IMR-90 (cell line): ENCODE measurements at regions not wholly inside any gene's neighbourhood (a gene's known extent, or its start where the extent isn't known, plus 50 kb on each side); places are given as distances from the start of the nearest gene placed in this dataset.

Experiments used
- CEBPB ChIP-seq: IDR thresholded peaks from 2 replicates; pipeline ENCODE4 v1.6.1; 2012; ENCODE audit warnings: low read depth, low read length, improper control_type of control experiment
- CHD1 ChIP-seq: IDR thresholded peaks from 2 replicates; pipeline ENCODE4 v1.6.1; 2012; ENCODE audit warnings: low read depth, low read length, improper control_type of control experiment
- ELK1 ChIP-seq: fragments of 150-350 bp; IDR thresholded peaks from 2 replicates; pipeline ENCODE4 v1.6.1; 2016; ENCODE audit warnings: low read depth, mild to moderate bottlenecking, low read length, moderate library complexity, borderline replicate concordance
- MAFK ChIP-seq: IDR thresholded peaks from 2 replicates; pipeline ENCODE4 v1.6.1; 2012; ENCODE audit warnings: low read depth, low read length, improper control_type of control experiment
- MAZ ChIP-seq: IDR thresholded peaks from 2 replicates; pipeline ENCODE4 v1.6.1; 2012; ENCODE audit warnings: low read depth, mild to moderate bottlenecking, low read length, improper control_type of control experiment, moderate library complexity, borderline replicate concordance
- MXI1 ChIP-seq: IDR thresholded peaks from 2 replicates; pipeline ENCODE4 v1.6.1; 2012; ENCODE audit warnings: low read depth, mild to moderate bottlenecking, low read length, moderate library complexity, borderline replicate concordance
- POLR2A ChIP-seq: IDR thresholded peaks from 2 replicates; pipeline ENCODE4 v1.6.1; 2012; ENCODE audit warnings: mild to moderate bottlenecking, low read depth, low read length
- RFX5 ChIP-seq: IDR thresholded peaks from 2 replicates; pipeline ENCODE4 v1.8.0; 2012; ENCODE audit warnings: low read depth, mild to moderate bottlenecking, low read length, moderate library complexity
- TF ChIP-seq, protein P1 (sequence below): conservative IDR thresholded peaks from 2 replicates; pipeline ENCODE4 v1.5.1; 2012; ENCODE audit warnings: mild to moderate bottlenecking, low read depth, low read length, improper control_type of control experiment
- TF ChIP-seq, protein P2 (sequence below): fragments of 150-350 bp; IDR thresholded peaks from 2 replicates; pipeline ENCODE4 v1.6.1; 2017; ENCODE audit warnings: mild to moderate bottlenecking, antibody characterized with exemption, low read length, low read depth

- TF ChIP-seq, protein P1, sequence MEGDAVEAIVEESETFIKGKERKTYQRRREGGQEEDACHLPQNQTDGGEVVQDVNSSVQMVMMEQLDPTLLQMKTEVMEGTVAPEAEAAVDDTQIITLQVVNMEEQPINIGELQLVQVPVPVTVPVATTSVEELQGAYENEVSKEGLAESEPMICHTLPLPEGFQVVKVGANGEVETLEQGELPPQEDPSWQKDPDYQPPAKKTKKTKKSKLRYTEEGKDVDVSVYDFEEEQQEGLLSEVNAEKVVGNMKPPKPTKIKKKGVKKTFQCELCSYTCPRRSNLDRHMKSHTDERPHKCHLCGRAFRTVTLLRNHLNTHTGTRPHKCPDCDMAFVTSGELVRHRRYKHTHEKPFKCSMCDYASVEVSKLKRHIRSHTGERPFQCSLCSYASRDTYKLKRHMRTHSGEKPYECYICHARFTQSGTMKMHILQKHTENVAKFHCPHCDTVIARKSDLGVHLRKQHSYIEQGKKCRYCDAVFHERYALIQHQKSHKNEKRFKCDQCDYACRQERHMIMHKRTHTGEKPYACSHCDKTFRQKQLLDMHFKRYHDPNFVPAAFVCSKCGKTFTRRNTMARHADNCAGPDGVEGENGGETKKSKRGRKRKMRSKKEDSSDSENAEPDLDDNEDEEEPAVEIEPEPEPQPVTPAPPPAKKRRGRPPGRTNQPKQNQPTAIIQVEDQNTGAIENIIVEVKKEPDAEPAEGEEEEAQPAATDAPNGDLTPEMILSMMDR = peak; percentile 71
- no peak for TF ChIP-seq CHD1
- TF ChIP-seq CEBPB = no peak
- TF ChIP-seq, protein P2, sequence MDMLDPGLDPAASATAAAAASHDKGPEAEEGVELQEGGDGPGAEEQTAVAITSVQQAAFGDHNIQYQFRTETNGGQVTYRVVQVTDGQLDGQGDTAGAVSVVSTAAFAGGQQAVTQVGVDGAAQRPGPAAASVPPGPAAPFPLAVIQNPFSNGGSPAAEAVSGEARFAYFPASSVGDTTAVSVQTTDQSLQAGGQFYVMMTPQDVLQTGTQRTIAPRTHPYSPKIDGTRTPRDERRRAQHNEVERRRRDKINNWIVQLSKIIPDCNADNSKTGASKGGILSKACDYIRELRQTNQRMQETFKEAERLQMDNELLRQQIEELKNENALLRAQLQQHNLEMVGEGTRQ = no peak
- TF ChIP-seq POLR2A = no peak
- no peak for TF ChIP-seq MXI1
- no peak for TF ChIP-seq RFX5
- no peak for TF ChIP-seq MAFK
- no peak for TF ChIP-seq ELK1
- no peak for TF ChIP-seq MAZ
Measured at GRCh38 chr18:11518788-11519685, 90.4 kb upstream of the SLC35G4 start.
